HepG2 (cell line): ENCODE measurements at regions not wholly inside any gene's neighbourhood (a gene's known extent, or its start where the extent isn't known, plus 50 kb on each side); places are given as distances from the start of the nearest gene placed in this dataset.

Experiments
- ATAC-seq: fragments of 200-7000 bp; cut with Tn5 transposase; 3 replicates; pipeline ENCODE4 v1.9.1; 2020; ENCODE audit warnings: mild to moderate bottlenecking, moderate library complexity
- BruUV-seq: library from RNA; stranded (reverse); fragments of 400-500 nt; replicated peaks from 2 replicates; lab custom pipeline; 2021; lab: Mats Ljungman, UMichigan
- CTCF ChIA-PET: fragments of 300-600 bp; formaldehyde crosslinking; extraction: SDS; loops from one replicate; lab custom pipeline; 2021; ENCODE audit warnings: low total read pairs, inconsistent platforms, low intra/inter-chr PET ratio; lab: Yijun Ruan, JAX
- POLR2A ChIA-PET: fragments of 350-600 bp; sonication (Branson Sonifier 250); formaldehyde crosslinking; loops from one replicate; lab custom pipeline; 2020; ENCODE audit warnings: antibody characterized with exemption, inconsistent platforms; lab: Yijun Ruan, JAX
- DNase-seq: peaks from one replicate; pipeline ENCODE4 v3.0.0-alpha.2; 2015; ENCODE audit warnings: low spot score
- FAIRE-seq: peaks from 3 replicates; lab custom pipeline; 2011; peaks lifted over from hg19 to GRCh38; lab: Jason Lieb, UNC
- H2AFZ ChIP-seq: one replicate; pipeline ENCODE4 v1.6.1; 2011; ENCODE audit warnings: low read length, inconsistent platforms
- H3K27ac ChIP-seq: fragments of 300-600 bp; 3 replicates; pipeline ENCODE4 v1.8.0; 2011; ENCODE audit warnings: mixed run types, mild to moderate bottlenecking, mixed read lengths, low read length, inconsistent platforms; ENCODE audit not compliant: insufficient read depth; ENCODE audit errors: extremely low read length
- H3K27me3 ChIP-seq, 2 experiments: fragments of 200-600 bp in 1 of 2; 2 replicates in 1 of 2; 3 replicates in 1 of 2; pipeline versions ENCODE4 v1.6.0 to v1.8.0; 2011; ENCODE audit warnings: low read length in 2 of 2, mild to moderate bottlenecking in 2 of 2, moderate library complexity in 2 of 2, inconsistent platforms in 1 of 2; ENCODE audit not compliant: insufficient read depth in 2 of 2, control insufficient read depth in 1 of 2
- H3K36me3 ChIP-seq, 2 experiments: fragments of 200-600 bp in 1 of 2; replicated peaks in 1 of 2; 2 replicates in 1 of 2; 3 replicates in 1 of 2; pipeline versions ENCODE4 v1.5.1 to v1.8.0; 2011; ENCODE audit warnings: low read length in 2 of 2, inconsistent platforms in 1 of 2; ENCODE audit not compliant: insufficient read depth in 2 of 2, control insufficient read depth in 1 of 2
- H3K4me1 ChIP-seq: 2 replicates; pipeline ENCODE4 v1.5.1; 2012; ENCODE audit warnings: low read length, inconsistent platforms; ENCODE audit not compliant: insufficient read depth
- H3K4me2 ChIP-seq: 2 replicates; pipeline ENCODE4 v1.6.0; 2011; ENCODE audit warnings: low read depth, low read length, inconsistent platforms
- H3K4me3 ChIP-seq, 3 experiments: fragments of 200-600 bp in 1 of 3; sonication (generic), shearing (Covaris generic) in 1 of 3; replicated peaks in 1 of 3; 2 replicates each; pipeline ENCODE4 v1.5.1; 2011 to 2016; ENCODE audit warnings: low read length in 3 of 3, inconsistent platforms in 2 of 3, low read depth in 2 of 3, mild to moderate bottlenecking in 2 of 3, control low read depth in 1 of 3, mixed read lengths in 1 of 3; ENCODE audit not compliant: insufficient read depth in 1 of 3
- H3K79me2 ChIP-seq: one replicate; pipeline ENCODE4 v1.6.1; 2011; ENCODE audit warnings: low read length, inconsistent platforms; ENCODE audit not compliant: insufficient read depth
- H3K9ac ChIP-seq: 2 replicates; pipeline ENCODE4 v1.6.0; 2011; ENCODE audit warnings: mild to moderate bottlenecking, low read depth, low read length, inconsistent platforms; ENCODE audit not compliant: insufficient read depth
- H3K9me3 ChIP-seq: 2 replicates; pipeline ENCODE4 v1.5.1; 2012; ENCODE audit warnings: mild to moderate bottlenecking, low read length
- H4K20me1 ChIP-seq: 2 replicates; pipeline ENCODE4 v1.6.0; 2011; ENCODE audit warnings: inconsistent platforms, mild to moderate bottlenecking, low read length, moderate library complexity; ENCODE audit not compliant: insufficient read depth
- ASH2L ChIP-seq: fragments of 300-600, 200-600 bp; sonication (generic); IDR thresholded peaks from 2 replicates; pipeline ENCODE4 v1.7.0; 2017; ENCODE audit warnings: low read depth, mild to moderate bottlenecking, moderate library complexity, mixed read lengths, low read length; ENCODE audit not compliant: insufficient read length
- FOSL1 ChIP-seq: sonication (generic); formaldehyde crosslinking; IDR thresholded peaks from 2 replicates; pipeline ENCODE4 v1.9.0; 2021; ENCODE audit warnings: missing genetic modification reagents, borderline replicate concordance
- HINFP ChIP-seq: sonication (generic); formaldehyde crosslinking; IDR thresholded peaks from 2 replicates; pipeline ENCODE4 v1.4.0; 2020; ENCODE audit warnings: low read depth, mild to moderate bottlenecking, missing genetic modification reagents
- HOMEZ ChIP-seq: IDR thresholded peaks from 2 replicates; pipeline ENCODE4 v1.6.1; 2016; ENCODE audit warnings: low read depth
- ZFP82 ChIP-seq: sonication (generic); formaldehyde crosslinking; IDR thresholded peaks from 2 replicates; pipeline ENCODE4 v1.5.1; 2020; ENCODE audit warnings: mild to moderate bottlenecking, missing genetic modification reagents, borderline replicate concordance
- ZNF274 ChIP-seq: sonication (generic); formaldehyde crosslinking; IDR thresholded peaks from 2 replicates; pipeline ENCODE4 v1.5.1; 2020; ENCODE audit warnings: mild to moderate bottlenecking, missing genetic modification reagents
- ZNF407 ChIP-seq: sonication (generic); formaldehyde crosslinking; IDR thresholded peaks from one replicate; pipeline ENCODE4 v1.5.1; 2020; ENCODE audit warnings: mild to moderate bottlenecking, missing genetic modification reagents; ENCODE audit errors: not compliant biosample characterization
- ZNF501 ChIP-seq: sonication (generic); formaldehyde crosslinking; IDR thresholded peaks from 2 replicates; pipeline ENCODE4 v1.5.1; 2020; ENCODE audit warnings: mild to moderate bottlenecking, moderate library complexity, missing genetic modification reagents
- ZNF740 ChIP-seq: sonication (generic); formaldehyde crosslinking; IDR thresholded peaks from 2 replicates; pipeline ENCODE4 v1.4.0; 2020; ENCODE audit warnings: missing genetic modification reagents
- ZNF784 ChIP-seq: sonication (generic); formaldehyde crosslinking; IDR thresholded peaks from 2 replicates; pipeline ENCODE4 v1.5.1; 2020; ENCODE audit warnings: missing genetic modification reagents, mild to moderate bottlenecking, borderline replicate concordance
- WGBS: methylation state at CpG from one replicate; pipeline ENCODE4 v1.1.6; 2017; ENCODE audit warnings: low lambda C conversion rate; 5-methylcytosine and 5-hydroxymethylcytosine counted together
- in situ Hi-C: cut with HindIII; loops from 2 replicates; pipeline ENCODE4 v1.10.0; 2017; ENCODE audit warnings: low pct_unique_long_range_greater_than_20kb; ENCODE audit not compliant: extremely low pct_ligation_motif_present
- intact Hi-C: fragments of 100-400 bp; cut with micrococcal nuclease; formaldehyde crosslinking; loops from one replicate; pipeline ENCODE4 v1.10.0; 2022; ENCODE audit not compliant: unreplicated experiment

- TF ChIP-seq ZNF407 (CRISPR knock-in tag) (no peak), FOSL1 (CRISPR knock-in tag) (no peak), ZNF740 (CRISPR knock-in tag) (no peak), ZNF501 (CRISPR knock-in tag) (no peak)
Observed at GRCh38 chr13:109877809-109878208, 91.4 kb upstream of the IRS2 start (continued).

- DNase-seq: no peak
- H3K4me2 ChIP-seq: no peak overlapping the region
- no peak overlapping the region for H3K4me3 ChIP-seq
- H3K9me3 ChIP-seq: no peaks in the 10 kb centered on the region
- H2AFZ ChIP-seq: no peak overlapping the region
- no peak overlapping the region for H3K27ac ChIP-seq
- no peaks in the 10 kb centered on the region for H3K36me3 ChIP-seq
- no peak for FAIRE-seq
- POLR2A ChIA-PET: no interaction called here
- no peak overlapping the region for H3K9ac ChIP-seq
- 33% methylated on average over 3 of the region's 4 CpGs for WGBS
- CTCF ChIA-PET: no interaction called here
- in situ Hi-C loops: no loop called here
- H4K20me1 ChIP-seq: no peaks in the 10 kb centered on the region
- no peaks in the 10 kb centered on the region for H3K4me1 ChIP-seq
- BruUV-seq: no TSS peak
- no peak for ATAC-seq
- H3K79me2 ChIP-seq: no peaks in the 10 kb centered on the region
- H3K27me3 ChIP-seq: 0 out of 5 replicates have a peak, but pooled peaks cover 0 to 3% of the 10 kb centered on the region in 2 experiments
- intact Hi-C loops: no loop called here
- TF ChIP-seq HOMEZ (CRISPR knock-in tag) (no peak), HINFP (CRISPR knock-in tag) (no peak), ZFP82 (CRISPR knock-in tag) (no peak), ZNF784 (CRISPR knock-in tag) (no peak), ZNF274 (CRISPR knock-in tag) (no peak), ASH2L (no peak)
Observed at GRCh38 chr13:109875746-109876145, 89.4 kb upstream of the IRS2 start.
